Transverse colon (tissue), 4 donors: ENCODE measurements at regions not wholly inside any gene's neighbourhood (a gene's known extent, or its start where the extent isn't known, plus 50 kb on each side); places are given as distances from the start of the nearest gene placed in this dataset.

Experiments used
- DNase-seq: peaks from one replicate; pipeline ENCODE4 v3.0.0-alpha.2; 2019
- H3K27ac ChIP-seq, 4 donors: fragments of 200-600 bp; sonication (generic); 2 replicates each; pipeline ENCODE4 v1.5.1; 2016 to 2018; ENCODE audit warnings: inconsistent platforms in 4 of 4
- H3K27me3 ChIP-seq: fragments of 200-600 bp; sonication (generic); 2 replicates; pipeline ENCODE4 v1.5.1; 2017; ENCODE audit warnings: inconsistent platforms
- H3K36me3 ChIP-seq, 4 donors: fragments of 200-600 bp; sonication (generic); 2 replicates each; pipeline ENCODE4 v1.5.1; 2017 to 2019; ENCODE audit warnings: inconsistent platforms in 4 of 4
- H3K4me1 ChIP-seq, 4 donors: fragments of 200-600 bp; sonication (generic); 2 replicates each; pipeline ENCODE4 v1.5.1; 2017 to 2020; ENCODE audit warnings: inconsistent platforms in 4 of 4
- H3K4me3 ChIP-seq, 4 donors: fragments of 200-600 bp; sonication (generic); 1 replicate in 1 of 4; 2 replicates in 3 of 4; pipeline versions ENCODE4 v1.5.1 to v1.6.1; 2017 to 2019; ENCODE audit warnings: inconsistent platforms in 4 of 4
- H3K9me3 ChIP-seq, 2 donors: fragments of 200-600 bp; sonication (generic); 2 replicates each; pipeline ENCODE4 v1.5.1; 2017 to 2019; ENCODE audit warnings: inconsistent platforms in 2 of 2
- CTCF ChIP-seq, 5 experiments: fragments of 200-600 bp in 3 of 5; fragments of 450-650 bp in 2 of 5; sonication (generic) in 3 of 5; IDR thresholded peaks; 1 replicate in 2 of 5; 2 replicates in 3 of 5; pipeline ENCODE4 v1.5.1; 2016 to 2017; ENCODE audit warnings: antibody characterized with exemption in 5 of 5, inconsistent platforms in 3 of 5, mild to moderate bottlenecking in 2 of 5, moderate library complexity in 1 of 5
- EP300 ChIP-seq: sonication (generic); formaldehyde crosslinking; IDR thresholded peaks from one replicate; pipeline ENCODE4 v1.6.1; 2017; ENCODE audit warnings: antibody characterized with exemption, low read depth
- POLR2A ChIP-seq: fragments of 450-650 bp; IDR thresholded peaks from one replicate; pipeline ENCODE4 v1.6.1; 2016; ENCODE audit warnings: antibody characterized with exemption, mild to moderate bottlenecking, moderate library complexity
- POLR2AphosphoS5 ChIP-seq, 3 donors: sonication (generic); formaldehyde crosslinking; IDR thresholded peaks; one replicate each; pipeline ENCODE4 v1.6.1; 2016; ENCODE audit warnings: antibody characterized with exemption in 3 of 3
- WGBS, 2 donors: methylation state at CpG; one replicate each; pipeline ENCODE4 v1.1.5; 2018; ENCODE audit warnings: low coverage in 1 of 2; 5-methylcytosine and 5-hydroxymethylcytosine counted together
- in situ Hi-C, 4 donors: fragments of 200-750 bp; cut with MboI; loops; one replicate each; pipeline versions ENCODE4 v1.15.0 to v1.15.1; 2017; ENCODE audit warnings: low sequenced_read_pairs in 3 of 4, low pct_ligation_motif_present in 1 of 4, low pct_unique_long_range_greater_than_20kb in 1 of 4
- intact Hi-C: fragments of 100-400 bp; cut with DNase I; formaldehyde crosslinking; loops from one replicate; pipeline ENCODE4 v1.15.1; 2023; ENCODE audit warnings: low total_unique reads

- no peaks in the 10 kb centered on the region for H3K9me3 ChIP-seq
- peaks cover 0 to 12% (median 4%) of the 10 kb centered on the region in 4 donors for H3K4me1 ChIP-seq
- TF ChIP-seq POLR2AphosphoS5 (IDR thresholded peaks at IDR 0.05) (no peak), EP300 (no peak), CTCF (IDR thresholded peaks at IDR 0.05) (no peak), POLR2A (no peak)
- no peak for DNase-seq
- no peak overlapping the region for H3K27ac ChIP-seq
- no peaks in the 10 kb centered on the region for H3K36me3 ChIP-seq
- in situ Hi-C loops, result loop anchor here in 1 of 4 donors (25.0 kb wide), 1 partner anchor 243 kb away; no protein-coding TSS in a partner anchor
- peaks cover 38% of the 10 kb centered on the region for H3K27me3 ChIP-seq
- intact Hi-C loops, result no loop called here
- WGBS, 2 donors, result 63 to 65% methylated on average over 3 to 5 of the region's 5 CpGs
- no peak overlapping the region for H3K4me3 ChIP-seq
Observed at GRCh38 chr1:18555036-18555435, 74.3 kb downstream of the KLHDC7A start.

- in situ Hi-C loops, result loop anchor here in 1 of 4 donors (25.0 kb wide), 1 partner anchor 244 kb away; no protein-coding TSS in a partner anchor
- H3K27me3 ChIP-seq, result peaks cover 51% of the 10 kb centered on the region
- intact Hi-C loops, result no loop called here
Observed at GRCh38 chr1:18556364-18556763, 74.3 kb upstream of the PAX7 start.

GRCh38 chr1:18557621-18558465 lies 72.8 kb upstream of the PAX7 start:
- peaks cover 0 to 12% (median 4%) of the 10 kb centered on the region in 4 donors for H3K4me1 ChIP-seq
- in situ Hi-C loops (loop anchor here in 1 of 4 donors (25.0 kb wide), 1 partner anchor 246 kb away; no protein-coding TSS in a partner anchor), intact Hi-C loops (no loop called here)
- TF ChIP-seq POLR2A (no peak), CTCF (IDR thresholded peaks at IDR 0.05) (no peak), POLR2AphosphoS5 (IDR thresholded peaks at IDR 0.05) (no peak), EP300 (no peak)
- H3K27ac ChIP-seq, result no peak overlapping the region
- 5 to 7% methylated on average over 4 to 29 of the region's 29 CpGs for WGBS, 2 donors
- no peak overlapping the region for H3K4me3 ChIP-seq
- H3K36me3 ChIP-seq, result no peaks in the 10 kb centered on the region
- peaks cover 64% of the 10 kb centered on the region for H3K27me3 ChIP-seq
- H3K9me3 ChIP-seq, result no peaks in the 10 kb centered on the region
- DNase-seq, result peak; percentile 16

More at GRCh38 chr1:18556364-18556763, 74.3 kb upstream of the PAX7 start:
- Histone ChIP-seq H3K9me3 (no peaks in the 10 kb centered on the region), H3K27ac (no peak overlapping the region), H3K4me3 (no peak overlapping the region), H3K36me3 (no peaks in the 10 kb centered on the region), H3K4me1 (peaks cover 0 to 12% (median 4%) of the 10 kb centered on the region in 4 donors)
- TF ChIP-seq EP300 (no peak), CTCF (IDR thresholded peaks at IDR 0.05) (peak in 2 of 5 experiments; percentile 30 to 31)
- no peak for DNase-seq
- 53 to 57% methylated on average over 1 to 4 of the region's 4 CpGs for WGBS, 2 donors

GRCh38 chr1:18560692-18561091 lies 70.0 kb upstream of the PAX7 start:
- 34 to 46% methylated on average over 2 to 5 of the region's 5 CpGs for WGBS, 2 donors
- Histone ChIP-seq H3K27ac (no peak overlapping the region), H3K9me3 (no peaks in the 10 kb centered on the region), H3K36me3 (no peaks in the 10 kb centered on the region), H3K4me3 (no peak overlapping the region), H3K4me1 (peaks cover 0 to 12% (median 4%) of the 10 kb centered on the region in 4 donors), H3K27me3 (peaks cover 81% of the 10 kb centered on the region)
- DNase-seq, result no peak
- intact Hi-C loops, result no loop called here
- in situ Hi-C loops, result loop anchor here in 1 of 4 donors (25.0 kb wide), 1 partner anchor 248 kb away; no protein-coding TSS in a partner anchor
- TF ChIP-seq EP300, result no peak
- no peak for TF ChIP-seq CTCF (IDR thresholded peaks at IDR 0.05)
- no peak for TF ChIP-seq POLR2AphosphoS5 (IDR thresholded peaks at IDR 0.05)
- TF ChIP-seq POLR2A, result no peak
